Neural crest cell (in vitro differentiated cells): ENCODE measurements at regions not wholly inside any gene's neighbourhood (a gene's known extent, or its start where the extent isn't known, plus 50 kb on each side); places are given as distances from the start of the nearest gene placed in this dataset.
"Not testable (repeated sequence)": the region's sequence is repeated elsewhere in the genome, so short reads cannot be mapped to it uniquely, and the experiment has no call there.

Source experiments
- DNase-seq: peaks from one replicate; pipeline ENCODE4 v3.0.0; 2021; ENCODE audit warnings: low read depth, mixed read lengths, low spot score
- H3K27ac Mint-ChIP-seq: one replicate; pipeline ENCODE4 v1.8.0; 2021; ENCODE audit warnings: mild to moderate bottlenecking, mixed read lengths; ENCODE audit not compliant: unreplicated experiment
- H3K27me3 Mint-ChIP-seq: 2 replicates; pipeline ENCODE4 v1.8.0; 2021; ENCODE audit warnings: low read depth, mild to moderate bottlenecking, mixed read lengths
- H3K36me3 Mint-ChIP-seq: 2 replicates; pipeline ENCODE4 v1.8.0; 2021; ENCODE audit warnings: low read depth, mild to moderate bottlenecking, mixed read lengths
- H3K4me1 Mint-ChIP-seq: 2 replicates; pipeline ENCODE4 v1.8.0; 2021; ENCODE audit warnings: mixed read lengths
- H3K4me3 Mint-ChIP-seq: one replicate; pipeline ENCODE4 v1.8.0; 2021; ENCODE audit warnings: mild to moderate bottlenecking, mixed read lengths
- H3K9me3 Mint-ChIP-seq: 2 replicates; pipeline ENCODE4 v1.8.0; 2021; ENCODE audit warnings: mixed read lengths
- CTCF ChIP-seq: fragments of 200-600 bp; sonication (generic); conservative IDR thresholded peaks from 2 replicates; pipeline ENCODE4 v1.5.0; 2021; ENCODE audit warnings: antibody characterized with exemption, mild to moderate bottlenecking

DNA sequence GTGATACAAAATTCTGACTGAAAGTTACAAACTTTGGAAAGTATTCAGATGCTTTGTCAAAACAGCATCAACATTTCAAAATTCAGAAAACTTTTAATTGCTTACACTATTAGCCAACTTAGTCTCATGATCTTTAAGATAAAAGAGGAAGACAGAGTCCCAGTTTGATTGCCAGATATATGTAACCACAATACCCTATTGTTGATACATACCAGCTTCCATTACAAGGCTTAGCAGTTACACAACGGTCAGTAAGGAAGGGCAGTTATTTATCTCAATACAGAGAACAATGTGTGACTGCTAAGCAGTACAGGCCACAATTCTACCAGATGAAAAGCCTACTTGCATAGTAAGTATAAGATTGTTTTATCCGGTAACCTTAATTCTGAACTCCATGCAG, 138.4 kb downstream of the SPANXN3 start:
- DNase-seq = no peak
- TF ChIP-seq CTCF = no peak
- Mint-ChIP-seq H3K4me1 (no peaks in the 10 kb centered on the region), H3K27ac (no peak overlapping the region), H3K36me3 (peaks cover 4% of the 10 kb centered on the region), H3K9me3 (peaks cover 27% of the 10 kb centered on the region), H3K27me3 (no peaks in the 10 kb centered on the region), H3K4me3 (no peak overlapping the region)

DNA sequence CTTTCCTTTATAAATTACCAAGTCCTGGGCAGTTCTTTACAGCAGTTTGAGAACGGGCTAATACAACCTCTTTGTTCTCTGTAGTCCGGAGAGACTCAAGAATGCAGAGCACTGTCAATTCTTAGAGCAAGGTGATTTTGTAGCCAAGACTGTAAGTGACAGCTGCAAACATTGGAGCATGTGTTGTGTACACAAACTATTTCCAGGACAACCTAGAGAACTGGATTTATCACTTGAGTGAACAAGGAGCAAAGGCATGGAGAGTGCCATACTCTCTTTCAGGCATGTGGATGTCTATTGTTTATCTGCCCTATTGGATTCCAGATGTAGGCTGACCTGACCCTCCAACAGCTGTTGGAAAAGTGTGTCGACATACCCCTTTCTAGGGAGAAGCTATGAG, 153.9 kb downstream of the SPANXN3 start:
- H3K4me3 Mint-ChIP-seq = no peak overlapping the region
- DNase-seq = no peak
- H3K27ac Mint-ChIP-seq = no peak overlapping the region
- peaks cover 6% of the 10 kb centered on the region for H3K36me3 Mint-ChIP-seq
- peaks cover 15% of the 10 kb centered on the region for H3K9me3 Mint-ChIP-seq
- no peaks in the 10 kb centered on the region for H3K27me3 Mint-ChIP-seq
- TF ChIP-seq CTCF = no peak
- no peaks in the 10 kb centered on the region for H3K4me1 Mint-ChIP-seq

- Mint-ChIP-seq H3K4me1 (peaks cover 4% of the 10 kb centered on the region), H3K9me3 (peaks cover 15% of the 10 kb centered on the region), H3K36me3 (peaks cover 3% of the 10 kb centered on the region), H3K27ac (no peak overlapping the region), H3K27me3 (no peaks in the 10 kb centered on the region), H3K4me3 (no peak overlapping the region)
- DNase-seq = no peak
- peak; percentile 30 for TF ChIP-seq CTCF
Measured at GRCh38 chrX:143340190-143340589, 177.1 kb downstream of the SPANXN3 start.

GRCh38 chrX:143336261-143336660, 181.0 kb downstream of the SPANXN3 start:
- peaks cover 17% of the 10 kb centered on the region for H3K9me3 Mint-ChIP-seq
- peaks cover 3% of the 10 kb centered on the region for H3K36me3 Mint-ChIP-seq
- TF ChIP-seq CTCF = no peak
- H3K27me3 Mint-ChIP-seq = no peaks in the 10 kb centered on the region
- no peak overlapping the region for H3K27ac Mint-ChIP-seq
- no peak overlapping the region for H3K4me3 Mint-ChIP-seq
- no peaks in the 10 kb centered on the region for H3K4me1 Mint-ChIP-seq
- DNase-seq = no peak

DNA sequence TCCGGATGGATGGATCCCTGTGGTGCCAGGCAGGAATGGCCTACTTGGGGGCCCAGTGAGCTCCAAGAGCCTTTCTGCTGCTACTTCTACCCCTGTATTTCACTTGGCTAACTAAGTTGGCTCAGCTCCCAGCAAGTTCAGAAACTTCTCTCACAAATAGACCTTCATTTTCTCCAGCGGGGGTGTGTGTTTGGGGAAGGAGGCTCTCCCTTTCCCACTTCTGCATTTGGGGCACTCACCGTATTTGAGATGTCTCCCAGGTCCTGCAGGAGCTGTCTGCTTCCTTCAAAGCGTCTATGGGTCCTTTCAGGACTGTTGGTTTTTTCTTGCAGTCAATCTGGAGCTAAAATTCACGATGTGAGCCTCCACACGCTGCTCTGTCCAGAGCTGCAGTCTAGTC, 197.7 kb downstream of the SPANXN3 start:
- peaks cover 6% of the 10 kb centered on the region for H3K9me3 Mint-ChIP-seq
- H3K27me3 Mint-ChIP-seq = no peaks in the 10 kb centered on the region
- H3K4me1 Mint-ChIP-seq = no peaks in the 10 kb centered on the region
- no peak overlapping the region for H3K4me3 Mint-ChIP-seq
- H3K27ac Mint-ChIP-seq = peak overlapping the region; percentile 19
- H3K36me3 Mint-ChIP-seq = peaks cover 2% of the 10 kb centered on the region
- no peak for TF ChIP-seq CTCF
- no peak for DNase-seq

- not testable (repeated sequence) for H3K36me3 Mint-ChIP-seq, H3K27ac Mint-ChIP-seq, DNase-seq, H3K4me3 Mint-ChIP-seq, H3K9me3 Mint-ChIP-seq, H3K27me3 Mint-ChIP-seq, H3K4me1 Mint-ChIP-seq
Measured at GRCh38 chrX:143318857-143319256, 198.4 kb downstream of the SPANXN3 start.
